Activated CD8-positive, alpha-beta memory T cell treated with anti-CD3 and anti-CD28 coated beads for 1 hour (primary cell): ENCODE measurements at regions not wholly inside any gene's neighbourhood (a gene's known extent, or its start where the extent isn't known, plus 50 kb on each side); places are given as distances from the start of the nearest gene placed in this dataset.
"Not testable (repeated sequence)": the region's sequence is repeated elsewhere in the genome, so short reads cannot be mapped to it uniquely, and the experiment has no call there.

Experiments used
- DNase-seq, 2 donors: peaks; one replicate each; pipeline ENCODE4 v3.0.0-alpha.2; 2020; ENCODE audit warnings: low read depth in 1 of 2; ENCODE audit errors: extremely low read depth in 1 of 2

DNA sequence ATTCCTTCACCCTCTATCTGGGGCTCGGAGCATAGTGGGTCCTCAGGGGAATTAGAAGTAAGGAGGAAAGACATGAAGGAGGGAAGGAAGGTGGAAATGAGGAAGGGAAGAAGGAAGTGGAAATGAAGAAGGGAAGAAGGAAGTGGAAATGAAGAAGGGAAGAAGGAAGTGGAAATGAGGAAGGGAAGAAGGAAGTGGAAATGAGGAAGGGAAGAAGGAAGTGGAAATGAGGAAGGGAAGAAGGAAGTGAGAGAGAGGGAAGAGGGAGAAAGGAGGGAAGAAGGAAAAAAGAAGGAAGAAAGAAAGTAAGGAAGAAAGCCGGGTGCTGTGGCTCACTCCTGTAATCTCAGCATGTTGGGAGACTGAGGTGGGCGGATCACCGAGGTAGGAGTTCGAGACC lies 125.6 kb upstream of the SALL4 start:
- DNase-seq = not testable (repeated sequence)

DNA sequence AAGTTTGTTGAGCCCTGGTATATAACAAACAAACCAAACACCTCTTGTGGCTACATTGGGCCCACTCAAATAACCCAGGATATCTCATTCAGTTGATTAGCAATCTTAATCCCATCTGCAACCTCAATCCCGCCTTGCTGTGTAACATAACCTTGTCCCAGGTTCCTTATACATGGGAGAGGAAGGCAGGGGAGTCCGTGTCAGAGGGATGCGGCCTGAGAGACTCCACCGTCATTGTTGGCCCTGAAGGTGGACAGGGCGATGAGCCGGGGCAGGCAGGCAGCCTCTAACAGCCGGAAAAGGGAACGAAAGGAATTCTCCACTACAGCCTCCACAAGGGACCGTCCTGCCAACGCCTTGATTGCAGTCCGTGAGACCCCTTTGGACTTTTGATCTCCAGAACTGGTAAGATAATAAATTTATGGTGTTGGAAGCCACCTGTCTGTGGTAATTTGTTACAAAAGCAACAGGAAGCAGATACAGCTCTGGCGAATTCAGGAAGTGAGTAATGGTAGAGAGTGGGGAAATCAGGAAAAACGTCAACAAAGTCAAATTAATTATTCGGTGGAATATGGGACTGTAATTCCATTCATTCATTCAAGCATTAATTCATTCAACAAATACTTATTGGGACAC lies 124.5 kb upstream of the SALL4 start:
- no peak for DNase-seq

DNA sequence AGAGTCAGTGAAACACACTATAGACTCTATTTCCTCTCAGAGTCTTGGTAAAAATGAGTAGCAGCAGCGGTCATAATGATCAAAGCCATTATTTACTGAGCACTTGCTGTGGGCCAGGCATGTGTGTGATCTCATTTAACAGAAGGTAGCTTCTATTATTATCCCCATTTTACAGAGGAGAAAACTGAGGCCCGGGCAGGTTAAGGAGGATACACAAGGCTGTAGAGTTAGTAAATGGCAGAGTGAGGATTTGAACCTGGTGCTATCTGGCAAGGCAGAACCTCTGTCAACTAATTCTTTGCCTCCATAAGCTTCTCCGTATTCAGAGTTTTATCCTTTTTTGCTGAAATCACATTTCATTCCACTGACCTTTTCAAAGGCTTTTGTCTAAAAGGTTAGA lies 122.2 kb upstream of the SALL4 start:
- no peak for DNase-seq

DNA sequence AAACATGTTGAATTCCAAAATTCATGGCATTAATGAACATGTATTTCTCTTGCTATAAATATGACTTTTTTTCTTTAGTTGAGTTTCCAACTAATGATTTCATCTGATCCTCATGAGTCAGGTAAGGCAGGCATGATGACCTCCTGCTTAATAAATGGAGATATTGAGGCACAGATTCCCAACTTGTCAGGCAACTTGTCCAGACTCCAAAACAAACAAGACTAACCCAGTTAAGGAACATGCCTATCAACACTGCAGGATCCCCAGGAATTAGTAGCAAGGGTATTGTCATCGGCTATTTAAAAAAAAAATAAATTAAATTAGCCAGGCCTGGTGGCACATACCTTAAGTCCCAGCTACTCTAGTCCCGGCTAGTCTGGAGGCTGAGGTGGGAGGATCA lies 121.3 kb upstream of the SALL4 start:
- DNase-seq = no peak

DNA sequence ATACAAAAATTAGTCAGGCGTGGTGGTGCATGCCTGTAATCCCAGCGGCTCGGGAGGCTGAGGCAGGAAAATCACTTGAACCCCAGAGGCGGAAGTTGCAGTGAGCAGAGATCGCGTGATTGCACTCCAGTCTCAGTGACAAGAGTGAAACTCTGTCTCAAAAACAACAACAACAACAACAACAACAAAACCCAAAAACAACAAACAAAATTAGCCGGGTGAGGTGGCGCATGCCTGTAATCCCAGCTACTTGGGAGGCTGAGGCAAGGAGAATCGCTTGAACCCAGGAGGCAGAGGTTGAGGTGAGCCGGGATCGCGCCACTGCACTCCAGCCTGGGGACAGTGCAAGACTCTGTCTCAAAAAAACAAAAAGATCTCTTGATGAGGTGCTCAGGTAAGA lies 120.5 kb upstream of the SALL4 start:
- DNase-seq = not testable (repeated sequence)

DNA sequence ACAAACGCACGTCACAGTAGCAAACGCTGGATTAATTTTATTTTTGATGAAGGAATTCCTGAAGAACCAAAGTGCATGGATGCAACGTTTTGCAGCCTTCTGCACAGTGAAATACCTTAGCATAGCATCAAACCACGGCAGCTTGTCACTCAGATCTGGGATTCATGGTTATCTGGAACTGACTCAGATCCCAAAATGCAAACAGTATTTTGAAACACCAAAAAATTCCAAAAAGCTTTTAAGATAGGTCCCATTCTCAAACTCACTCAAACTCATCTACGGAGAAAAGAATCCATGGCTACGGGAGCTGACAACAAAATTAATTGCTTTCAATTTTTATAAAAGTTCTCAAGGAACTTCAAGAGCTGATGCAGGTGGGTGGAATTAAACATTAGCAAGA lies 116.2 kb upstream of the SALL4 start:
- DNase-seq = no peak

DNA sequence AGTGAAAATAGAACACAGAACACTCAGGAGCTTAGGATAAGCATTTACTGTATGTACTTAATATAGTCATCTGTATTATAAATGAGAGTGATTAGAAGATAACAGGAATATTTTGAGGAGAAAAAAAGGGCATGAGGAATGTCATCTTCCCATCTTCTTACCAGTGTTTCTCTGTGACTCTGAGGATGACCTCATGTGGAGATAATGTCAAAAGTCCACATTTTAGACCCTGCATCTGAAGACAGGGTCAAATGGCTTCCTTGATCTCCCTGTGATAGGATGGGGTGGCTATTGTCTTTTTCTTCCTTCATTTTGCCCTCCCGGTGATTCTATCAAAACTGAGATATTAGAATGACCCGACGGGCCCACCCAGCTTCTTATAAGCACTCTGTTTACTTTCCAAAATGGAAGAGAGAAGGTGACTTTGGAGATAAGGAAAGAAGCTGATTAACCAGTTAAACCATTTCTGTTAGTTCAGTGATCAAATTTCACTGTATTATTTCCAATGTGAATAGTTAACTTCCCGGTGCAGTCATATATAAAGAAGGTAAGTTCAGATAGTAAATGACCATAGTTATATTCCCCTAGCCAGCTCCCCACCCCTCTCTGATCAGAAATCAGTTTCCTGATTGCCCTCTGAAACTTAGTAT lies 115.7 kb upstream of the SALL4 start:
- no peak for DNase-seq

DNA sequence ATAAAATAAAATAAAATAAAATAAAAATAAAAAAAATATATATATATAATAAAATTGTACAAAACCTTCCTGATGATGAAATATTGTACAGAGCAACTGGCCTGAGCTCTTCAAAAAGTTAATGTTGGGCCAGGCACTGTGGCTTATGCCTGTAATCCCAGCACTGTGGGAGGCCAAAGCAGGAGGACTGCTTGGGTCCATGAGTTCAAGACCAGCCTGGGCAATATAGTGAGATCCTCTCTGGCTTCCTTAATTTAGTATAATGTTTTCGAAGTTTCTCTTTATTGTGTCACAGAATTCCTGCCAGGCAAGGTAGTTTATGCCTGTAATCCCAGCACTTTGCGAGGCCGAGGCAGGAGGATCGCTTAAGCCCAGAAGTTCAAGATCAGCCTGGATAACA lies 113.9 kb upstream of the SALL4 start:
- DNase-seq = no peak

DNA sequence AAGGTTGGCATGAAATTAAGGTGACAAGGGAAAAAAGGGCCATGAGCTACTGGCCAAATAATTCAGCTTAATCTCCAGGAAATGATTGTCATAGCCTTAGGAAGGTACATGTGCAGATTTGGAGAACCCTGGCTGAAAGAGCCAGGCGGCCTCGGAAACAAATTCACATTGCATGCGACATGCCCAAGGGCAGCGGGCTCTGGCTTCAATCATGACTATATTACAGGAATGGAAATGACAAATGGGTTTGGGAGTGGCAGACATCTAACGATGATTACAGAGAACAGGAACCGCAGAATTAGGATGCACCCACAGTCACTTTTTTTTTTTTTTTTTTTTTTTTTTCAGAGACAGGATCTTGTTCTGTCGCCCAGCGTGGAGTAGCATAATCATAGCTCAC lies 112.4 kb upstream of the SALL4 start:
- DNase-seq = no peak

DNA sequence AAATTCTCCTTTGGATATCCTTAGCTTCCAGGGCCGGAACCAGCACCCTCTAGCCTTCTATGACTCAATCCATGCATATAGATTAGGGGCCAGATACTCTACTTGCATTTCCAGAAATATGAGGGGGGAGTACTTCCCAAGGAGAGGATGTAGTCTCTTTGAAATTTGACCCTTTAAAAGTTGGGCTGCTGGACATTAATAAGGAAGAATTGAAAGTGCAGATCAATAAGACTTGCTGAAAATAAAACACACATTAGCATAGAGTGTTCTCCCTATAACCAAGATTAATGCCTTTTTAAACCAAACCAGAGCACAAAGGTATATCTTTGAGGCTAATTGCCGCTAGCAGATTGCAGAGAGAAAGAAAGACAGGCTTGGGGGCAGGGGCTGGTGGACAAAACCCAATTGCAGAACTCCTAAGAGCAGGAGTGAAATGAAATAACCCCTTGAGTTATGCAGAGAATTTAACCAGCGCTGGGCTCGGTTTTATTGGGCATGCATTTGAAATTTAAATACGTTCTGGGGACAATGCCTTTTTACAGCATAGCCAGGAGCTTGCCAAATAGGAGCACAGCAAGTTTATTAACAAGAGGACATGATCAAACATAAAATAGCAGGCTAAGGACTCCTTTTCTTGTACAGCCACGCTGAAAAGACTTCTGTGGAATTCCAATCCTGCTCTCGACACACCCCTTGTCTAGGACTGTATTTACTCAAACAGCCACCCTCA lies 108.2 kb upstream of the SALL4 start:
- no peak for DNase-seq

DNA sequence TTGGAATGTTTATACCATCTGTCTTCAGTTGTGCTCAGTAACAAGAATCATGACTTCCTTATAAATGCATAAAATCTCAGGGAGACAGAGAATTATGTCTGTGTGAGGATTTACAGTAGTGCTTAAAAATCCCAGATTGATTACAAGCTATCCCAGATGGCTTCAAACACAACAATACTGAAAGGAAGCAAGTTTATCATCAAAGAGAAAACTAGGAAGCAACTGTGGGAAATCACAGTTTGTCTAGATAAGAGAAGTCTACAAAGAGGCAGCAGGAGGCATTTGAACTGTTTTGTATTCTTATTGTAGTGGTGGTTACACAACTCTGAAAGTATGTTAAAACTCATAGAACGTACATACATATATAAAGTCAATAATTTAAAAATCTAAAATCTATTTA lies 104.4 kb upstream of the SALL4 start:
- DNase-seq = no peak

DNA sequence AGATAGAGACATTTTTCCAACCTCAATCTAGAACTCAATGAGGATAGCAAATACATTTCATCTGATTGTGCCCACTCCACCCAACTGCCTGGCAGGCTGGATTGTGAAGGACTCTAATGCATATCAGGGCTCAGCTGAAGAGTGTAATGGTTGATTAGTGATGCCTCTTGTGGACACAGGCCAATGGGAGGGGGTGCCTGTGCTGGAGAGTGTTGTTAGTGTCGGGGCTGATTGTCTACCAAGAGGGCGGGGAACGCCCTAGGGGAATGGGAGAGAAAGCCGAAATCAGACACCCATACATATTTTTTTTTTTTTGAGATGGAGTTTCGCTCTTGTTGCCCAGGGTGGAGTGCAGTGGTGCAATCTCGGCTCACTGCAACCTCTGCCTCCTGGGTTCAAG lies 103.7 kb upstream of the SALL4 start:
- DNase-seq = no peak

DNA sequence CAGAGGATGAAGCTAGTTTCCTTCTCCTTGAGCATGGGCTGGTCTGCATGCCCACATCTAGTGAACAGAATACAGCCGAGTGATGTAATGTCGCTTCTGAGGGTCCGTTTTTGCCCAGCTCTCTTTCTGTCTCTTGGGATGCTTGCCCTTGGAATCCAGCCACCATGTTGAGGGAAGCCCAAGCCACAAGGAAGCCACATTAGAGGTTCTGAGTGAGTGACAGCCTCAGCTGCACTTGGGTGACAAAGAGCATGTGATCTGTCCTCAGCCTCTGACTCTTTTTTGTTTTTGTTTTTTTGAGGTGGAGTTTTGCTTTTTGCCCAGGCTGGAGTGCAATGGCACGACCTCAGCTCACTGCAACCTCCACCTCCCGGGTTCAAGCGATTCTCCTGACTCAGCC lies 100.6 kb upstream of the SALL4 start:
- no peak for DNase-seq

DNA sequence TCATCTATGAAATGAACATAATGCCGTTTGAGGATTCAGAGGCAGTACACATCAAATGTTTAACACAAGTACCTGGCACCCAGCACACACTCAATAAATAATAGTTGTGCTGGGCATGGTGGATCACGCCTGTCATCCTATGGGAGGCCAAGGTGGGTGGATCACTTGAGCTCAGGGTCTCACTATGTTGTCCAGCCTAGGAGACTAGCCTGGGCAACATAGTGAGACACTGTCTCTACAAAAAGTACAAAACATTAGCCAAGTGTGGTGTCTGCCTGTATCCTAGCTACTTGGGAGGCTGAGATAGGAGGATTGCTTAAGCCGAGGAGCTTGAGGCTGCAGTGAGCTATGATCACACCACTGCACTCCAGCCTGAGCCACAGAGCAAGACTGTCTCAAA lies 98.1 kb upstream of the SALL4 start:
- DNase-seq = no peak

DNA sequence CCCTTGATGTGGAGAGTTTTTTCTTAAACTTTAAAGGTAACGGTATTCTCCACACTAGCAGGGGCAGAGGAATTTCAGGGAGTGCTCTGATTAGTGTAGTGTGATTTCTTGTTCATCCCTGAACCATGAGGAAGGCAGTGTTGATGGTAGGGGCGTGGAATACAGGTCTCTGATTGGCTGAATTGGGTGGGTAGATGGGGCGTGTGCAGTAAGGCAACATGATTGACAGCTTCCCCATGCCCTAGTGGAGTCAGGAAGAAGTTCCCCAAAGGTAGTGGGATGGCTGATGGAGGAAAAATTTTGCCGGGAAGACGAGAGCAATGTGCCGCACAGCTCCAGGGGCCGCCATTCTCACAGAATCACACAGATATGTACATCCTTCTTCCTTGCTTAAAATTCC lies 97.4 kb upstream of the SALL4 start:
- DNase-seq = no peak

DNA sequence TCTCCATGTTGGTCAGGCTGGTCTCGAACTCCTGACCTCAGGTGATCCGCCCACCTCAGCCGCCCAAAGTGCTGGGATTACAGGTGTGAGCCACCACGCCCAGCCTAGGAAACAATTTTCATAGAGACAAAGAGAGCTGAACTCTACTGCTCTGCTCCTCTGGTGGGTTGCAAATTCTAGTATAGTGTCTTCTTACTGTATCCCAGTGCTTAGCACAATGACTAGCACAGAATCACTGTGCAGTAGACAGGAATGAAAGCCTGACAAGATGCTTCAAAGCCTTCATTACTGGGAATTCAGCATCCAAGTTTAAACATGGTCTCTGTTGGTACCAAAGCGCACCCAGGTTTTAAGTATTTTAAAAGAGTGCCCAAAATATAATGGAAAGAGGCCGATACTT lies 96.5 kb upstream of the SALL4 start:
- DNase-seq = no peak

DNA sequence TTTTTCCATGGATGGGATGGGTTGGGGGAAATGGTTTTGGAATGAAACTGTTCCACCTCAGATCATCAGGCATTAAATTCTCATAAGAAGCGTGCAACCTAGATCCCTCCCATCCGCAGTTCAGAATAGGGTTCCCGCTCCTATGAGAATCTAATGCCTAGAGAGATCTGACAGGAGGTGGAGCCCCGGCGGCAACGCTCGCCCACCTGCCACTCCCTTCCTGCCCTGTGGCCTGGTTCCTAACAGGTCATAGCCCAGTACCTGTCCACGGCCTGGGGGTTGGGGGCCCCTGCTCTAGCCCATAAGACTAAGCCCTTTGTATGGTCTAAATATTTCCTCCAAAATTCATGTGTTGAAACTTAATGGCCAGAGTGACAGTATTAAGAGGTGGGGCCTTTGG lies 92.3 kb upstream of the SALL4 start:
- no peak for DNase-seq

DNA sequence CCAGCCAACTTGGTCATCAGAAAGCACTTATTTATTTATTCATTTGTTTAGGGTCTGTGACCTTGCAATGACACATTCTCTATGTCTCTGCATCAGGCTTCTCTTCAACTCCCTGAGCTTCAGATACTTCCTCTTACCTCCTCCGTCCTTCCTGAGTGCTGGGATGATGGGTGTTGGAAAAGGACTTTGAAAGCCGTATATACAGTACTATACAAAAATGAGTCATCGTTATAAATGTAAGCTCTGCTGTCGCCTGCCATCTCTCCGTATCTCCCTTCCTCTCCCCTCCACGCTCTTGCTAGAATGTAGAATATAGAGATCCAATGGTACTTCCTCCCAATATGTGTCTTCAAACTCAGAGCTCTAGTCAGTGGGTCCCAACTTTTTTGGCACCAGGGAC lies 91.9 kb upstream of the SALL4 start:
- DNase-seq = no peak

DNA sequence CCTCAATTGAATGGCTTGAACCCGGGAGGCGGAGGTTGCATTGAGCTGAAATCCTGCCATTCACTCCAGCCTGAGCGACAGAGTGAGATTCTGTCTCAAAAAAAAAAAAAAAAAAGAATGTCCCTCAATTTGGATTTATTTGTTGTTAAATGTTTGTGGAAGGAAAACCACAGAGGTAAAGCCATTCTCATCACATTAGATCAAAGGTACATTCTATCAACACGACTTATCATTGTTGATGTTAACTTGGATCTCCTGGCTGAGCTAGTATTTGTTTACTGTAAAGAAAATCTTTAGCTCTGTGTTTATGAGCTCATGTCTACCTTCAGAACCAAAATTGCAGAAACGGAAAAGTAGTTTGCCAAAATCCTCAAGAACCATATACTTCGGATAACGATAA lies 91.4 kb upstream of the SALL4 start:
- no peak for DNase-seq

DNA sequence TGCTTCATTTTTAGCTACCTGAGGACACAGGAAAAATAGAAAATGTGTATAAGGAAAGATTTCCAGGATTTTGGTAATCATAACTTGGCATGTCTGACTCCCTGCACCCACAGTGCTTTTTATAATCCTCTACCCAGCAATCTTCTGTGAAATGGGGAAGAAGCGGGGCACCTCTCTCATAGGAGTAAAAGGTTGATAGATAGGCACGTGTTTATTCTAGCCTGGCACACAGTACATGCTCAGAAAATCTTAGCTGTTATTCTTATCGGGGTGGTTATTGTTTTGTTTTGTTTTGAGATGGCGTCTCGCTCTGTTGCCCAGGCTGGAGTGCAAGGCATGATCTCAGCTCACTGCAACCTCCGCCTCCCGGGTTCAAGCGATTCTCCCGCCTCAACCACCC lies 87.7 kb upstream of the SALL4 start:
- DNase-seq = no peak

DNA sequence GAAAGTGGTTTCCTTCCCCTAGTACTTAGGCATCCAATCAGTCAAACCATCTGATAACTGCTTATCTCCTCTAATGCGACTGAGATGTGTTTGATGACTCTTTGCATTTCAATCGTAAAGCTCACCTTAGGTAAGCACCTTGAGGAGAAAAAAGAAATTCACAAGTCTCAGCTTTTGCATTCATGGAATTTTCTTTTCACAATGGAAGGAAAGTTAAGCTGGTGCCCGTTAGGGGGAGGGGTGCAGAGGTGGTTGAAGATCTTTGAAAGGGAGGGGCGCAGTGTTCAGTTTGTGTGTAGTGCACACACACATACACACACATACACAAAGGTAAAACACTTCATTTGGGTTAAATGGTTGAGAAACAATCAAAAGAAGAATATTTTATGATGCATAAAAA lies 87.1 kb upstream of the SALL4 start:
- no peak for DNase-seq

DNA sequence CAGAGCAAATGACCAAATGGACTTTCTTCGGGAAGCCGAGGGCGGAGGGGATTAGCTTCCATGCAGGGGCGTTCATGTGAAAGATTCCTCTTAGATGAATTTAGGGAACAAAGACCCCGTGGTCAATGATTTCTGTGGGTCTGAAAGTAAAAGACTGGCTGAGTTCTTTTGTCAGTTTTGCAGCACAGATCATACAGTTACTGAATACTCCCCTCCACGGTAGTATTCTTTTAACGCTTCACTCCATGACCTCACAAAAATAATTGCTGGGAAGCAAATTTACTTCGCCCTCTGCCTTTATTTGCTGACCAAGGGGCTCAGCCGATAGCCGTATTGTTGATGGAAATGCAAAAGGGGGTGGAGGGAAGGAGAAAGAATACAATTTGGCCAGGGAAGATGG lies 86.0 kb upstream of the SALL4 start:
- no peak for DNase-seq
